H9 (cell line): ENCODE measurements at regions not wholly inside any gene's neighbourhood (a gene's known extent, or its start where the extent isn't known, plus 50 kb on each side); places are given as distances from the start of the nearest gene placed in this dataset.

Source experiments
- DNase-seq: peaks from one replicate; pipeline ENCODE4 v3.0.0-alpha.2; 2017
- H2AFZ ChIP-seq: one replicate; pipeline ENCODE4 v1.6.1; 2013; ENCODE audit warnings: mild to moderate bottlenecking, low read length, control low read depth, moderate library complexity
- H2AK5ac ChIP-seq: 2 replicates; pipeline ENCODE4 v1.6.1; 2013; ENCODE audit warnings: low read length, control low read depth, mixed read lengths; ENCODE audit not compliant: insufficient read length
- H2BK120ac ChIP-seq: one replicate; pipeline ENCODE4 v1.6.1; 2013; ENCODE audit warnings: low read depth, mild to moderate bottlenecking, low read length, control low read depth, inconsistent platforms; ENCODE audit not compliant: poor library complexity, severe bottlenecking
- H2BK12ac ChIP-seq: 2 replicates; pipeline ENCODE4 v1.6.1; 2013; ENCODE audit warnings: low read length, control low read depth, mixed read lengths, low read depth; ENCODE audit not compliant: insufficient read length
- H2BK15ac ChIP-seq: 2 replicates; pipeline ENCODE4 v1.6.1; 2013; ENCODE audit warnings: low read depth, low read length, control low read depth
- H2BK20ac ChIP-seq: one replicate; pipeline ENCODE4 v1.6.1; 2013; ENCODE audit warnings: low read depth, mild to moderate bottlenecking, low read length, control low read depth, inconsistent platforms; ENCODE audit not compliant: poor library complexity, severe bottlenecking
- H2BK5ac ChIP-seq: 2 replicates; pipeline ENCODE4 v1.6.1; 2013; ENCODE audit warnings: low read length, control low read depth, mixed read lengths; ENCODE audit not compliant: insufficient read length
- H3K14ac ChIP-seq: 2 replicates; pipeline ENCODE4 v1.6.1; 2013; ENCODE audit warnings: low read length, control low read depth; ENCODE audit not compliant: insufficient read depth
- H3K18ac ChIP-seq: 2 replicates; pipeline ENCODE4 v1.6.1; 2013; ENCODE audit warnings: low read depth, mild to moderate bottlenecking, mixed read lengths, low read length, control low read depth; ENCODE audit not compliant: insufficient read length
- H3K23ac ChIP-seq: 2 replicates; pipeline ENCODE4 v1.6.1; 2013; ENCODE audit warnings: low read length, control low read depth, mixed read lengths, low read depth; ENCODE audit not compliant: insufficient read length
- H3K23me2 ChIP-seq: 2 replicates; pipeline ENCODE4 v1.6.1; 2013; ENCODE audit warnings: low read depth, mild to moderate bottlenecking, mixed read lengths, low read length, control low read depth; ENCODE audit not compliant: insufficient read length, poor library complexity, severe bottlenecking
- H3K27ac ChIP-seq: 2 replicates; pipeline ENCODE4 v1.5.1; 2013; ENCODE audit warnings: low read length, control low read depth, mixed read lengths, low read depth; ENCODE audit not compliant: insufficient read length
- H3K27me3 ChIP-seq: 2 replicates; pipeline ENCODE4 v1.6.1; 2013; ENCODE audit warnings: low read length, control low read depth, inconsistent platforms; ENCODE audit not compliant: insufficient read depth
- H3K4ac ChIP-seq: 2 replicates; pipeline ENCODE4 v1.6.1; 2013; ENCODE audit warnings: low read depth, mild to moderate bottlenecking, control low read depth, inconsistent platforms, low read length, moderate library complexity
- H3K4me1 ChIP-seq: 2 replicates; pipeline ENCODE4 v1.6.1; 2013; ENCODE audit warnings: low read length, control low read depth, inconsistent platforms; ENCODE audit not compliant: insufficient read depth
- H3K4me2 ChIP-seq: 2 replicates; pipeline ENCODE4 v1.6.1; 2013; ENCODE audit warnings: low read length, control low read depth, mixed read lengths; ENCODE audit not compliant: insufficient read length, insufficient read depth
- H3K56ac ChIP-seq: 2 replicates; pipeline ENCODE4 v1.6.1; 2013; ENCODE audit warnings: low read depth, mild to moderate bottlenecking, mixed read lengths, low read length, control low read depth; ENCODE audit not compliant: insufficient read length
- H3K79me1 ChIP-seq: 2 replicates; pipeline ENCODE4 v1.6.1; 2013; ENCODE audit warnings: low read depth, mild to moderate bottlenecking, moderate library complexity, low read length, control low read depth, inconsistent platforms; ENCODE audit not compliant: insufficient read depth, poor library complexity, severe bottlenecking
- H3K79me2 ChIP-seq: 2 replicates; pipeline ENCODE4 v1.6.1; 2013; ENCODE audit warnings: low read length, control low read depth, inconsistent platforms; ENCODE audit not compliant: insufficient read depth
- H3K9ac ChIP-seq: 2 replicates; pipeline ENCODE4 v1.6.1; 2013; ENCODE audit warnings: low read length, control low read depth, mixed read lengths; ENCODE audit not compliant: insufficient read length; ENCODE audit errors: extremely low read depth
- H3K9me3 ChIP-seq: one replicate; pipeline ENCODE4 v1.6.1; 2013; ENCODE audit warnings: low read depth, low read length, inconsistent platforms; ENCODE audit not compliant: control insufficient read depth
- H3T11ph ChIP-seq: one replicate; pipeline ENCODE4 v1.6.1; 2013; ENCODE audit warnings: mild to moderate bottlenecking, low read length, control low read depth, inconsistent platforms
- H4K20me1 ChIP-seq: one replicate; pipeline ENCODE4 v1.6.1; 2013; ENCODE audit not compliant: control insufficient read depth, insufficient read length, insufficient read depth
- H4K5ac ChIP-seq: 2 replicates; pipeline ENCODE4 v1.6.1; 2013; ENCODE audit warnings: low read depth, mild to moderate bottlenecking, mixed read lengths, low read length, control low read depth; ENCODE audit not compliant: insufficient read length
- H4K8ac ChIP-seq: replicated peaks from 2 replicates; pipeline ENCODE4 v1.6.1; 2013; ENCODE audit warnings: low read length, control low read depth, mixed read lengths, low read depth; ENCODE audit not compliant: insufficient read length
- H4K91ac ChIP-seq: 2 replicates; pipeline ENCODE4 v1.6.1; 2013; ENCODE audit warnings: low read depth, mild to moderate bottlenecking, moderate library complexity, mixed read lengths, low read length, control low read depth; ENCODE audit not compliant: insufficient read length
- H3K27ac Mint-ChIP-seq, 3 experiments: 2 replicates in 2 of 3; 3 replicates in 1 of 3; pipeline ENCODE4 v1.8.0; 2020 to 2021; ENCODE audit warnings: mixed read lengths in 3 of 3, mild to moderate bottlenecking in 1 of 3, moderate library complexity in 1 of 3
- H3K27me3 Mint-ChIP-seq: 2 replicates; pipeline ENCODE4 v1.8.0; 2021; ENCODE audit warnings: low read depth, mild to moderate bottlenecking, moderate library complexity, mixed read lengths
- H3K36me3 Mint-ChIP-seq, 3 experiments: 2 replicates in 2 of 3; 3 replicates in 1 of 3; pipeline ENCODE4 v1.8.0; 2020 to 2021; ENCODE audit warnings: low read depth in 3 of 3, mixed read lengths in 3 of 3; ENCODE audit not compliant: insufficient read depth in 1 of 3
- H3K4me1 Mint-ChIP-seq, 2 experiments: 2 replicates each; pipeline ENCODE4 v1.8.0; 2020; ENCODE audit warnings: mixed read lengths in 2 of 2
- H3K4me3 Mint-ChIP-seq, 2 experiments: 2 replicates in 1 of 2; 3 replicates in 1 of 2; pipeline ENCODE4 v1.8.0; 2020 to 2021; ENCODE audit warnings: mild to moderate bottlenecking in 2 of 2, mixed read lengths in 2 of 2, moderate library complexity in 1 of 2
- H3K9me3 Mint-ChIP-seq, 2 experiments: 2 replicates in 1 of 2; 3 replicates in 1 of 2; pipeline ENCODE4 v1.8.0; 2020; ENCODE audit warnings: mild to moderate bottlenecking in 2 of 2, mixed read lengths in 2 of 2, moderate library complexity in 1 of 2
- WGBS: extraction: QIAGEN DNeasy Blood & Tissue Kit; methylation state at CpG from one replicate; pipeline ENCODE4 v1.1.7; 2013; ENCODE audit warnings: missing lambda C conversion rate, low lambda C conversion rate, mixed read lengths; ENCODE audit not compliant: insufficient read length; ENCODE audit errors: extremely low coverage; 5-methylcytosine and 5-hydroxymethylcytosine counted together
- TF ChIP-seq, protein P1 (sequence below): fragments of 200-600 bp; sonication (generic); conservative IDR thresholded peaks from 3 replicates; pipeline ENCODE4 v1.8.0; 2021; ENCODE audit warnings: antibody characterized with exemption, mild to moderate bottlenecking

- no peak overlapping the region for H3K56ac ChIP-seq
- H3K23me2 ChIP-seq, result no peaks in the 10 kb centered on the region
- Mint-ChIP-seq H3K36me3 (no peaks in the 10 kb centered on the region), H3K4me3 (no peak overlapping the region), H3K4me1 (peaks cover 0 to 4% of the 10 kb centered on the region in 2 experiments; a peak in 2 of 4 replicates), H3K27me3 (peaks cover 9% of the 10 kb centered on the region; the same call in 1 of the 2 replicates), H3K27ac (no peak overlapping the region), H3K9me3 (no peaks in the 10 kb centered on the region)
- no peaks in the 10 kb centered on the region for H3K4me1 ChIP-seq
- no peaks in the 10 kb centered on the region for H3K79me1 ChIP-seq
- H3K23ac ChIP-seq, result no peak overlapping the region
- H2AK5ac ChIP-seq, result no peak overlapping the region
- no peak overlapping the region for H3K4ac ChIP-seq
- H3K4me2 ChIP-seq, result no peak overlapping the region
- no peak overlapping the region for H2BK5ac ChIP-seq
- H4K8ac ChIP-seq, result no peak overlapping the region
- no peak overlapping the region for H2AFZ ChIP-seq
- no peaks in the 10 kb centered on the region for H4K20me1 ChIP-seq
- no peaks in the 10 kb centered on the region for H3K27me3 ChIP-seq
- no peak overlapping the region for H2BK120ac ChIP-seq
- H3K14ac ChIP-seq, result no peak overlapping the region
- no peak overlapping the region for H2BK20ac ChIP-seq
- WGBS, result no CpG with 5 or more reads among the region's 6 CpGs
- TF ChIP-seq, protein P1, sequence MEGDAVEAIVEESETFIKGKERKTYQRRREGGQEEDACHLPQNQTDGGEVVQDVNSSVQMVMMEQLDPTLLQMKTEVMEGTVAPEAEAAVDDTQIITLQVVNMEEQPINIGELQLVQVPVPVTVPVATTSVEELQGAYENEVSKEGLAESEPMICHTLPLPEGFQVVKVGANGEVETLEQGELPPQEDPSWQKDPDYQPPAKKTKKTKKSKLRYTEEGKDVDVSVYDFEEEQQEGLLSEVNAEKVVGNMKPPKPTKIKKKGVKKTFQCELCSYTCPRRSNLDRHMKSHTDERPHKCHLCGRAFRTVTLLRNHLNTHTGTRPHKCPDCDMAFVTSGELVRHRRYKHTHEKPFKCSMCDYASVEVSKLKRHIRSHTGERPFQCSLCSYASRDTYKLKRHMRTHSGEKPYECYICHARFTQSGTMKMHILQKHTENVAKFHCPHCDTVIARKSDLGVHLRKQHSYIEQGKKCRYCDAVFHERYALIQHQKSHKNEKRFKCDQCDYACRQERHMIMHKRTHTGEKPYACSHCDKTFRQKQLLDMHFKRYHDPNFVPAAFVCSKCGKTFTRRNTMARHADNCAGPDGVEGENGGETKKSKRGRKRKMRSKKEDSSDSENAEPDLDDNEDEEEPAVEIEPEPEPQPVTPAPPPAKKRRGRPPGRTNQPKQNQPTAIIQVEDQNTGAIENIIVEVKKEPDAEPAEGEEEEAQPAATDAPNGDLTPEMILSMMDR, result no peak
- H4K91ac ChIP-seq, result no peak overlapping the region
- H3K18ac ChIP-seq, result no peak overlapping the region
- H3K9me3 ChIP-seq, result no peaks in the 10 kb centered on the region
- no peaks in the 10 kb centered on the region for H3K79me2 ChIP-seq
- no peak for DNase-seq
- H4K5ac ChIP-seq, result no peak overlapping the region
- H2BK12ac ChIP-seq, result no peak overlapping the region
- no peak overlapping the region for H3K9ac ChIP-seq
- no peak overlapping the region for H3K27ac ChIP-seq
- no peak overlapping the region for H2BK15ac ChIP-seq
- H3T11ph ChIP-seq, result no peak overlapping the region
Observed at GRCh38 chr11:19482319-19483100, 230.1 kb upstream of the NAV2 start.
